SK-N-SH treated with all-trans-retinoic acid at 6 μM for 48 hours (cell line): ENCODE measurements at regions not wholly inside any gene's neighbourhood (a gene's known extent, or its start where the extent isn't known, plus 50 kb on each side); places are given as distances from the start of the nearest gene placed in this dataset.

ENCODE experiments used
- ARNTL ChIP-seq: fragments of 450-650 bp; formaldehyde crosslinking; IDR thresholded peaks from 2 replicates; pipeline ENCODE4 v1.5.0; 2020; ENCODE audit warnings: low read depth, mild to moderate bottlenecking, moderate library complexity, borderline replicate concordance
- ESRRG ChIP-seq: fragments of 250-450 bp; sonication (Bioruptor Pico); IDR thresholded peaks from 2 replicates; pipeline ENCODE4 v1.6.1; 2021; ENCODE audit warnings: mild to moderate bottlenecking
- RARB ChIP-seq: fragments of 250-450 bp; sonication (Bioruptor Pico); IDR thresholded peaks from 2 replicates; pipeline ENCODE4 v1.8.0; 2021; ENCODE audit warnings: mild to moderate bottlenecking, moderate library complexity
- ZC3H10 ChIP-seq: fragments of 250-450 bp; sonication (Bioruptor Pico); IDR thresholded peaks from 2 replicates; pipeline ENCODE4 v1.5.1; 2021; ENCODE audit warnings: mild to moderate bottlenecking, moderate library complexity
- ZFP30 ChIP-seq: fragments of 450-650 bp; formaldehyde crosslinking; IDR thresholded peaks from 2 replicates; pipeline ENCODE4 v1.5.0; 2022; ENCODE audit warnings: mild to moderate bottlenecking, moderate library complexity
- ZNF565 ChIP-seq: fragments of 450-650 bp; formaldehyde crosslinking; conservative IDR thresholded peaks from 2 replicates; pipeline ENCODE4 v1.5.0; 2020; ENCODE audit warnings: low read depth, mild to moderate bottlenecking, moderate library complexity
- TF ChIP-seq, protein P1 (sequence below): fragments of 250-450 bp; sonication (Bioruptor Pico); IDR thresholded peaks from 2 replicates; pipeline ENCODE4 v1.8.0; 2020; ENCODE audit warnings: mild to moderate bottlenecking, moderate library complexity, borderline replicate concordance
- TF ChIP-seq, protein P2 (sequence below): fragments of 250-450 bp; sonication (Bioruptor Pico); IDR thresholded peaks from 2 replicates; pipeline ENCODE4 v1.5.1; 2020; ENCODE audit warnings: low read depth, mild to moderate bottlenecking, moderate library complexity

DNA sequence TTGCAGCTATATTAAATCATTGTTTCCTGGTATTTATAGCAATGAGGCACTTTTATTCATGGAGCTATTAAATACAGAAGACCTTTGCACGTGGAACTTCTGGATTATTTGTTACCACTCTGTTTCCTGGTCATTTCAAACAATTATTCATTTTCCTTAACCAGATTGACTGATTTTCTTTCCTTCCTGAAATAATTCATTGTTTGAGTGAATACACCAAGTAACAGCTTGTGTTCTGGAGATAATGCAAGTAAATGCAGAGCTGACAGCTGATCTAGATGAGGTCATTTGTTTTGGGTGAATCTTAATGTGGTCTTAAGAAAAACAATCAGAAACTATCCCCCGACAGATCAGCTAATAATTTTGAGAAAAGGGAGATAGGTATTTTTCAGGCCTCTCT, 497.7 kb downstream of the KIF20B start:
- TF ChIP-seq, protein P1, sequence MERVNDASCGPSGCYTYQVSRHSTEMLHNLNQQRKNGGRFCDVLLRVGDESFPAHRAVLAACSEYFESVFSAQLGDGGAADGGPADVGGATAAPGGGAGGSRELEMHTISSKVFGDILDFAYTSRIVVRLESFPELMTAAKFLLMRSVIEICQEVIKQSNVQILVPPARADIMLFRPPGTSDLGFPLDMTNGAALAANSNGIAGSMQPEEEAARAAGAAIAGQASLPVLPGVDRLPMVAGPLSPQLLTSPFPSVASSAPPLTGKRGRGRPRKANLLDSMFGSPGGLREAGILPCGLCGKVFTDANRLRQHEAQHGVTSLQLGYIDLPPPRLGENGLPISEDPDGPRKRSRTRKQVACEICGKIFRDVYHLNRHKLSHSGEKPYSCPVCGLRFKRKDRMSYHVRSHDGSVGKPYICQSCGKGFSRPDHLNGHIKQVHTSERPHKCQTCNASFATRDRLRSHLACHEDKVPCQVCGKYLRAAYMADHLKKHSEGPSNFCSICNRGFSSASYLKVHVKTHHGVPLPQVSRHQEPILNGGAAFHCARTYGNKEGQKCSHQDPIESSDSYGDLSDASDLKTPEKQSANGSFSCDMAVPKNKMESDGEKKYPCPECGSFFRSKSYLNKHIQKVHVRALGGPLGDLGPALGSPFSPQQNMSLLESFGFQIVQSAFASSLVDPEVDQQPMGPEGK (CRISPR knock-in tag): no peak
- TF ChIP-seq, protein P2, sequence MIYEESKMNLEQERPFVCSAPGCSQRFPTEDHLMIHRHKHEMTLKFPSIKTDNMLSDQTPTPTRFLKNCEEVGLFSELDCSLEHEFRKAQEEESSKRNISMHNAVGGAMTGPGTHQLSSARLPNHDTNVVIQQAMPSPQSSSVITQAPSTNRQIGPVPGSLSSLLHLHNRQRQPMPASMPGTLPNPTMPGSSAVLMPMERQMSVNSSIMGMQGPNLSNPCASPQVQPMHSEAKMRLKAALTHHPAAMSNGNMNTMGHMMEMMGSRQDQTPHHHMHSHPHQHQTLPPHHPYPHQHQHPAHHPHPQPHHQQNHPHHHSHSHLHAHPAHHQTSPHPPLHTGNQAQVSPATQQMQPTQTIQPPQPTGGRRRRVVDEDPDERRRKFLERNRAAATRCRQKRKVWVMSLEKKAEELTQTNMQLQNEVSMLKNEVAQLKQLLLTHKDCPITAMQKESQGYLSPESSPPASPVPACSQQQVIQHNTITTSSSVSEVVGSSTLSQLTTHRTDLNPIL (CRISPR knock-in tag): no peak
- TF ChIP-seq ESRRG (no peak), ZC3H10 (CRISPR knock-in tag) (no peak), ZFP30 (CRISPR knock-in tag) (no peak), RARB (no peak), ARNTL (CRISPR knock-in tag) (no peak), ZNF565 (CRISPR knock-in tag) (no peak)
